CD4-positive, alpha-beta T cell treated with Interleukin-4 for 4 hours (primary cell): ENCODE measurements at regions not wholly inside any gene's neighbourhood (a gene's known extent, or its start where the extent isn't known, plus 50 kb on each side); places are given as distances from the start of the nearest gene placed in this dataset.
"Not testable (repeated sequence)": the region's sequence is repeated elsewhere in the genome, so short reads cannot be mapped to it uniquely, and the experiment has no call there.

Experiments
- DNase-seq: peaks from one replicate; pipeline ENCODE4 v3.0.0-alpha.2; 2020

GRCh38 chr19:29006057-29006735 is 206.8 kb downstream of the UQCRFS1 start:
- DNase-seq = no peak

GRCh38 chr19:29004796-29005195 is 208.2 kb downstream of the UQCRFS1 start:
- DNase-seq = no peak

GRCh38 chr19:29003641-29004409 is 209.1 kb downstream of the UQCRFS1 start:
- DNase-seq = no peak

GRCh38 chr19:29002336-29002735 is 210.6 kb downstream of the UQCRFS1 start:
- no peak for DNase-seq

GRCh38 chr19:29001597-29002245 is 211.2 kb downstream of the UQCRFS1 start:
- DNase-seq = no peak

GRCh38 chr19:29001141-29001581 is 211.8 kb downstream of the UQCRFS1 start:
- DNase-seq = no peak

- DNase-seq = no peak
Observed at GRCh38 chr19:28999724-29000433, 213.1 kb downstream of the UQCRFS1 start.

DNA sequence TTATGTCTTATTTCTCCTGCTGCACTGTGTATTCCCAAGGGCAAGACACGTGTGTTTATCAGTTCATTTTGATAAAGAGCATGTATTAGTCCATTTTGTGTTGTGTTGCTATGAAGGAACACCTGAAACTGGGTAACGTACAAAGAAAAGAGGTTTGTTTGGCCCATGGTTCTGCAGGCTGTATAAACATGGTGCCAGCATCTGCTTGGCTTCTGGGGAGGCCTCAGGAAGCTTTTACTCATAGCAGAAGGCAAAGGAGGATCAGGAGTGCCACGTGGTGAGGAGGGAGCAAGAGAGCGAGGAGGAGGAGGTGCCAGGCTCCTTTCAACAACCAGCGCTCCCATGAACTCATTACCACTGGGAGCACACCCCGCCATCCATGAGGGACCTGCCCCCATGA is 214.0 kb downstream of the UQCRFS1 start:
- no peak for DNase-seq

DNA sequence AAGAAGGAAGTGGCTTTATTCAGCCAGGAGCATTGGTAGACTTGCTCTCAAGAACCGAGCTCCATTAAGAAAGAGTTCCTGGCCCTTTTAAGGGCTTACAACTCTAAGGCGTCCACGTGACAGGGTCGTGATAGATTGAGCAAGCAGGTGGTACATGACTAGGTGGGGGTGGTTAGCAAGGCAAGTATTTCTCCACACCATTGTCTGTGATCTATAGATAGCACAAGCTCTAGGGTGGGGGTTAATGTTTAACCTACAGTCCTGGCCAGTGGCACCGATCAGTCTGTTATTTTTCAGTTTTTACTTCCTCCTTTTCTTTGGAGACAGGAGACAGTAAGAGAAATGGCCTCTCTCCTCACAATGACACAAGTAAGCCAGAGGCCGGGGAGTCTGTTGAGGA is 215.1 kb downstream of the UQCRFS1 start:
- DNase-seq = not testable (repeated sequence)

DNA sequence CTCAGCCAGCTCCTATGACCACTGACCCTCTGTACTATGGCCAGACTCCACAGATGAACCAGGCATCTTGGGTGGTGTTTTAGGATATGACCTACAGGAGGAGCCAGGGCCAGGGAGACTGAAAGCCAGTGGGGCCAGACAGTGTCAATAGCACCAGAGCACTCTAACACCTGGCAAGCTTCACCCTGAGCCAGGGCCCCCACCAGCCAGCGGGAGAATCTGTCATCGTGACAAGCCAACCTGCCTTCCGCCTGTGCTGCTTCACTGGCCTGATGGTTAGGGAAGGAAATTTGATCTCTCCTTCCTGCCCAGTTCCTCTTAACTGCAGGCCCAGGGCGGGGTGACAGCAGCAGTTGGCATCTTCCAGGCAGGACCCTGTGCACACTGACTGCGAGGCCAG is 222.4 kb downstream of the UQCRFS1 start:
- no peak for DNase-seq

DNA sequence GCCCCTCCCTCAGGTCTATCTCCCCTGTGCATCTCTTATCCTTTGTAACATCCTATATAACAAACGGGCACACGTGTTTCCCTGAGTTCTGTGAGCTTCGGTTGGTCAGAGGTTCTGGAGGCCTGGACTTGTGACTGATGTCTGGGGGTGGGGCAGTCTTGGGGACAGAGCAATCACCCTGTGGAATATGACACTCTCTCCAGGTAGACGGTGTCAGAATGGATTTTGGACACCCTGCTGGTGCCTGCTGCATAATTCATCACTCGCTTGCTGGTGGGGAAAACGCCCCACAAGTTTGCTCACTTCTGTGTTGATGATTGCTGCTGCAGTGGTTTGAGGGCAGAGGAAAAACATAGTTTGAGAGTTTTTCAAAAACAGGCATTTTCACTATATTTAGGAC is 223.2 kb downstream of the UQCRFS1 start:
- DNase-seq = no peak

DNA sequence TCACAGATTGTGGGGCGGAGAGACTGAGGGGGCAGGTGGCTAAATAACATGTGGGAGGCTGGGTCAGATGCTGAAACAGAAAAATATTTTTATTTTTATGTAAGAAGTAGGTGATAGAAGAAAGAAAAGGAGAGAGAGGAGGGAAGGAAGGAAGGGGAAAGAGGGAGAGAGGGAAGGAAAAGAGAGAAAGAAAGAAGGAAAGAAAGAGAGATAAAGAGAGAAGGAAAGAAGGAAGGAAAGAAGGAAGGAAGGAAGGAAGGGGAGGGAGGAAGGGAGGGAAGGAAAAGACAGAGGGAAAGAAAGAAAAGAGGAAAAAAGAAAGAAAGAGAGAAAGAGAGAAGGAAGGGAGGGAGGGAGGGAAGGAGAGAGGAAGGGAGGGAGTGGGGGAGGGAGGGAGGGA is 224.9 kb downstream of the UQCRFS1 start:
- no peak for DNase-seq

- DNase-seq = no peak
Observed at GRCh38 chr19:28987177-28987576, 225.8 kb downstream of the UQCRFS1 start.

- no peak for DNase-seq
Observed at GRCh38 chr19:28985201-28985600, 227.8 kb downstream of the UQCRFS1 start.

DNA sequence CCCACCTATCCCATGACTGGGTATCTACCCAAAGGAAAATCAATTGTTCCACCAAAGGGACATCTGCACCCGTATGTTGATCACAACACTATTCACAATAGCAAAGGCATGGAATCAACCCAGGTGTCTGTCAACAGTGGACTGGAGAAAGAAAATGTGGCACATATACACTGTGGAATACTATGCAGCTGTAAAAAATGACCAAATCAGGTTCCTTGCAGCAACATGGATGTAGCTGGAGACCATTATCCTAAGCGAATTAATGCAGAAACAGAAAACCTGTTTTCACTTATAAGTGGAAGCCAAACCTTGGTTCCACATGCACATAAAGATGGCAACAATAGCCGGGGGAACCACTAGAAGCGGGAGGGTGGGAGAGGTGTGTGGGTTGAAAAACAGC is 228.6 kb downstream of the UQCRFS1 start:
- DNase-seq = no peak

DNA sequence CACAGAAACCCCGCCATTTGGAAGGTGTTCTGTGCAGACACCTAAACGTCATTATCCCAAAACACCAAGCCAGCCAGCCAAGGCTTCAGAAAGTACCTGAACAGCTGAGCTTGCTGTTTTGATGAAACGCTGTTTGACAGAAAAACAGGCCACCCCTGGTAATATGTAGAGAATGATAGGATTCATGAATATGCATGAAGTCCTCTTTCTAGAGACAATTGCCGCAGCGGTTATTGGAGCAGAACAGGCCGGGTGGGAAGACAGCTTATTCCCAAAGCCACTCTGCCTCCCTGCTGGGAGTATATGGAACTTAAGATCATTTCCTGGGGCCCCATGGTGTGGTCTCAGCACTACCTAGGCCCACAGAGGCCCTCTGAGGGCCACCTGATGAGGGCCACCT is 229.5 kb downstream of the UQCRFS1 start:
- DNase-seq = no peak

DNA sequence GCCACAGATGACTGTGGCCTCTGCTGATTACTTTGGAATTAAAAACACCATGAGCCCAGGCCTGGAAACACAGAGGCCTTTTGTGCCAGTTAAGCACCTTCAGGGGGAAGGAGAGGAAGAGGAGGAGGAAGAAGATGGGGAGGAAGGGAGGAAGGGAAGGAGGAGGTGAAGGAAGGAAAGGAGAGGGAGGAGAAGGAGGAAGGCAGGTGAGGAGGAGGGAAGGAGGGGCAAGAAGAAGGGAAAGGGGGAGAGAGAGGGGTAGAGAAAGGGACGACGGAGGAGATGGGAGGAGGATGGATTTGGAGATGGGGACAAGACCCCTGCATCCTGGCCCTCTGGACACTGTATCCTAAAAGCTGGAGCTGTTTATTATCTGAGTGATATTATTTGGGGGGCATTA is 231.0 kb downstream of the UQCRFS1 start:
- DNase-seq = no peak

DNA sequence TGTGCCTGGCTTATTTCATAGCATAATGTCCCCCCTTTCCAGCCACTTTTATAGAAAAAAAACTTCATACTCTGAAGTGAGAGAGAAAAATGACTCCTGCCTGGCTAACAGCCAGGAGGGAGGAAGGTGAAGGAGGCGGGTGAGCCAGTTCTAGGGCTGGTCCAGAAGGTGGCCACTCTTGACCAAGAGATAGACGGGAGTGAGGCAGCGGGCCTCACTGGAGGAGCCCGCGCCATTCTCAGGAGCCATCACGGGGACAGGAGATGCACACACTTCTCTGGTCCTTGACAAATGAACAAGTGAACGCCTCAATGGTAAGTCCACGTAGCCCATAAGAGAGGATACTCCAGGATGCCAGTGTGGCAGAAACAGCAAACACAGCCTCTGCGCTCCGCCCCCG is 231.4 kb downstream of the UQCRFS1 start:
- no peak for DNase-seq

GRCh38 chr19:28980236-28980868 is 232.6 kb downstream of the UQCRFS1 start:
- no peak for DNase-seq

DNA sequence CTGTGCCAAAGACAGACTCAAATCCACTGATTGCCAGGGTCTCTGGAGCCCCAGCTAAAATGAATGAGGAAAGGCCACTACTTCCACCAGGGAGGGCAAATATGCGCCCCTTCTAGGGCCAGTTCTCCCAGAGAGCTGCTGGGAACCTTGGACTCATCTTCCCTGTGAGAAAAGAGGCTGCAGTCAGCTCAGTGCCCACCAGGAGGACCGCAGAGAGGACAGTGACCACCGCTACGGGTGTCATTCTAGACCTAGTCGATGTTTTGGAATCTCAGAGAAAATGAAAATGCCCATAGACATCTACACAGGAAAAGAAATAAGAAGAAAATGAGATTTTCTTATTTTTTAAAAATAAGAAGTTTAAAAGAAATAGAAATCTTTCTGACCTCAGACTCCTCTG is 235.1 kb downstream of the UQCRFS1 start:
- no peak for DNase-seq

DNA sequence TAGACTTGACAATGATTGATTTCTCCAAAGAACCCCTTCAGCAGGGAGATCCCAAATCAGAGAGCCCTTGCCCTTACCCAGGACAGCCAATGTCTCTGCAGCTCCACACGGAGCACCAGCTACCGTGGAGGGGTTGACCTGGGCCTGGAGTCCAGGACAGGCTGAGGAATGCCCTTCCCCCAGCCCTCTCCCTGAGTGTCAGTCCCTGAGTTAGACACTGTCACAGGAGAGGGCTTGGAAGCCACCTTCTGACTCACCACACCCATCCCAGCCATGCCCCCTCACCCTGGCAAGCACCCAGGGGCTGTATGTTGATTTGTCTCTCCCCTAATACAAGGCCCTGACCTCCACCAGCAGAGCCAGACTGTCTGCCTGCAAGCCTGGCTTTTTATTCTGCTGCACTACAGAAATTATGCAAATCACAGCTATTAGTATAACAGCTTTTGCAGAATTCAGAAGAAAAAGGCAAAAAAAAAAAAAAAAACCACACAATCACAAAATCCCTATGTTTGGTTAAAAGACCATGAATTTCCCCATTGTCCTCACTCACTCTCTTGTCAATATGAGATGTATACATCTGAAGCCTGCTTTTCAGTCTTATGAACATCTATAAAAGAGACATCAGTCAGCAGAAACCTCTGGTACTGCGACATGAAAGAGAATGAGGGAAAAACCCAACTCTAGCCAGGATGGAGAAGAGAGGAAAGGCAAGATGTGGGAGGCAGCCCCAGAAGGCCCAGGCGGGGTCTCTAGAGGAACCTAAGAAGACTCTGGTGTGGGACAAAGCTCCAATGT is 240.7 kb downstream of the UQCRFS1 start:
- DNase-seq = no peak

DNA sequence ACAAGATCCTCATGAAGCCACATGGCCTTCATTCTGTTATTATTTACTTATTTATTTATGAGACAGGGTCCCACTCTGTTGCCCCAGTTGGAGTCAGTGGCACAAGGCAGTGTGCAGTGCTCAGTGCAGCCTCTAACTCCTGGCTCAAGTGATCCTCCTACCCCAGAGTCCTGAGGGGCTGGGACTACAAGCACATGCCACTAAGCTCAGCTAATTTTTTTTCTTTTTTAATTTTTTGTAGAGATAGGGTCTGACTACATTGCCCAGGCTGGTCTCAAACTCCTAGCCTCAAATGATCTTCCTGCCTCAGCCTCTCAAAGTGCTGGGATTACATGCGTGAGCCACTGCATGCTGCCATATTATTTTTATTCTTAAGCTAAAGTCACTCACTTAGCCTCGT is 241.4 kb downstream of the UQCRFS1 start:
- no peak for DNase-seq
